A673 (cell line): ENCODE measurements at regions not wholly inside any gene's neighbourhood (a gene's known extent, or its start where the extent isn't known, plus 50 kb on each side); places are given as distances from the start of the nearest gene placed in this dataset.

Experiments used
- BruUV-seq: library from RNA; stranded (reverse); fragments of 400-500 nt; replicated peaks from 2 replicates; lab custom pipeline; 2021; lab: Mats Ljungman, UMichigan
- CTCF ChIA-PET: fragments of 300-600 bp; sonication (Branson Sonifier 250); formaldehyde crosslinking; loops from one replicate; lab custom pipeline; 2022; ENCODE audit warnings: antibody characterized with exemption; lab: Charles Lee
- POLR2A ChIA-PET: fragments of 300-600 bp; sonication (Branson Sonifier 250); formaldehyde crosslinking; loops from one replicate; lab custom pipeline; 2022; ENCODE audit warnings: antibody characterized with exemption; ENCODE audit not compliant: low non-redundant PET; lab: Charles Lee
- DNase-seq: peaks from one replicate; pipeline ENCODE4 v3.0.0-alpha.2; 2015; ENCODE audit warnings: low spot score
- H3K27ac ChIP-seq: fragments of 200-600 bp; sonication (generic); 2 replicates; pipeline ENCODE4 v1.5.1; 2016; ENCODE audit warnings: mixed run types, low read depth, mild to moderate bottlenecking, mixed read lengths, antibody characterized with exemption, low read length; ENCODE audit not compliant: poor library complexity, severe bottlenecking
- H3K27me3 ChIP-seq: fragments of 200-600 bp; sonication (generic); replicated peaks from 2 replicates; pipeline ENCODE4 v1.6.1; 2017; ENCODE audit warnings: mixed run types, low read depth, mild to moderate bottlenecking, mixed read lengths, antibody characterized with exemption, low read length; ENCODE audit not compliant: insufficient read depth, poor library complexity
- H3K36me3 ChIP-seq: fragments of 200-600 bp; sonication (generic); 2 replicates; pipeline ENCODE4 v1.6.1; 2016; ENCODE audit warnings: mixed run types, mild to moderate bottlenecking, mixed read lengths, antibody characterized with exemption, low read length; ENCODE audit not compliant: insufficient read depth, poor library complexity, severe bottlenecking
- H3K4me1 ChIP-seq: fragments of 200-600 bp; sonication (generic); 2 replicates; pipeline ENCODE4 v1.6.1; 2017; ENCODE audit warnings: mixed run types, mild to moderate bottlenecking, mixed read lengths, antibody characterized with exemption, low read length; ENCODE audit not compliant: insufficient read depth, poor library complexity, severe bottlenecking
- H3K4me3 ChIP-seq: fragments of 200-600 bp; sonication (generic); 2 replicates; pipeline ENCODE4 v1.5.1; 2016; ENCODE audit warnings: low read depth, mixed run types, mild to moderate bottlenecking, mixed read lengths, low read length; ENCODE audit not compliant: poor library complexity, severe bottlenecking
- H3K9me3 ChIP-seq: fragments of 200-600 bp; sonication (generic); 2 replicates; pipeline ENCODE4 v1.6.1; 2016; ENCODE audit warnings: mixed run types, low read depth, mild to moderate bottlenecking, mixed read lengths, antibody characterized with exemption, low read length; ENCODE audit not compliant: poor library complexity, severe bottlenecking
- EZH2 ChIP-seq: fragments of 200-600 bp; sonication (generic); IDR thresholded peaks from 2 replicates; pipeline ENCODE4 v1.6.1; 2017; ENCODE audit warnings: borderline replicate concordance, low read depth, mild to moderate bottlenecking, mixed read lengths, antibody characterized with exemption, low read length; ENCODE audit not compliant: poor library complexity, severe bottlenecking
- intact Hi-C: fragments of 100-400 bp; cut with micrococcal nuclease; formaldehyde crosslinking; loops from one replicate; pipeline ENCODE4 v1.10.0; 2022; ENCODE audit not compliant: unreplicated experiment
- TF ChIP-seq, protein P1 (sequence below): fragments of 300-800, 200-600 bp; sonication (generic); conservative IDR thresholded peaks from 2 replicates; pipeline ENCODE4 v1.5.1; 2017; ENCODE audit warnings: low read depth, mild to moderate bottlenecking, antibody characterized with exemption, low read length, moderate library complexity, mixed read lengths

DNA sequence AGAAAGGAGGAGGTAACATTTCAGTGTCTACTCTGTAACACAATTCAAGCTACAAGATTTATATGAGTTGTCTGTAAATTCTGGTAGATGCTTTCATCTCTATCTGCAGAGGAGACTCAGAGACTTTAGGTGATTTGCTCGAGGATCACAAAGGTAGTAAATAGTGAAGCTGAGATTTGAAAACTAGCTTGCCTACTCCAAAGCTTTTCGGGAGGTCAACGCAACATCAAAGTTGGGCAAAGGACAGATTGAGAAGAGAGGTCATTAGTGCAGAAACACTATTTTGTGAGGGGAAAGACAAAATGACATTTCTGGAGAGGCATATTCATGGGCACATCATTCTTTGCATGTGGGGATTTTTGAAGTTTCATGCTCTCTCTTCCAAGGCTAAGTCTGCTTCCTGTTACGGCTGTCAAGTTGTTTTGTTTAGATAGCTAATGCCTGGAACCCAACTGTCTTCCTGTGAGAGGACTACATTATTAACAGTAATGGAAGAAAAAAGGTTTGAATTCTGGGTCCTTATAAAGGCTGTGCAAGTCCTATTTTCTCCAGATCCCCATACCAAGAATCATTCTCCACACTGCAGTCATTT, 413.5 kb upstream of the ZNF462 start:
- no peak overlapping the region for H3K4me3 ChIP-seq
- ChIA-PET POLR2A (no interaction called here), CTCF (no interaction called here)
- DNase-seq: no peak
- no peak for TF ChIP-seq EZH2
- TF ChIP-seq, protein P1, sequence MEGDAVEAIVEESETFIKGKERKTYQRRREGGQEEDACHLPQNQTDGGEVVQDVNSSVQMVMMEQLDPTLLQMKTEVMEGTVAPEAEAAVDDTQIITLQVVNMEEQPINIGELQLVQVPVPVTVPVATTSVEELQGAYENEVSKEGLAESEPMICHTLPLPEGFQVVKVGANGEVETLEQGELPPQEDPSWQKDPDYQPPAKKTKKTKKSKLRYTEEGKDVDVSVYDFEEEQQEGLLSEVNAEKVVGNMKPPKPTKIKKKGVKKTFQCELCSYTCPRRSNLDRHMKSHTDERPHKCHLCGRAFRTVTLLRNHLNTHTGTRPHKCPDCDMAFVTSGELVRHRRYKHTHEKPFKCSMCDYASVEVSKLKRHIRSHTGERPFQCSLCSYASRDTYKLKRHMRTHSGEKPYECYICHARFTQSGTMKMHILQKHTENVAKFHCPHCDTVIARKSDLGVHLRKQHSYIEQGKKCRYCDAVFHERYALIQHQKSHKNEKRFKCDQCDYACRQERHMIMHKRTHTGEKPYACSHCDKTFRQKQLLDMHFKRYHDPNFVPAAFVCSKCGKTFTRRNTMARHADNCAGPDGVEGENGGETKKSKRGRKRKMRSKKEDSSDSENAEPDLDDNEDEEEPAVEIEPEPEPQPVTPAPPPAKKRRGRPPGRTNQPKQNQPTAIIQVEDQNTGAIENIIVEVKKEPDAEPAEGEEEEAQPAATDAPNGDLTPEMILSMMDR: no peak
- H3K27me3 ChIP-seq: no peaks in the 10 kb centered on the region
- intact Hi-C loops: no loop called here
- H3K27ac ChIP-seq: no peak overlapping the region
- no TSS peak for BruUV-seq
- peaks cover 2% of the 10 kb centered on the region for H3K9me3 ChIP-seq
- H3K36me3 ChIP-seq: no peaks in the 10 kb centered on the region
- H3K4me1 ChIP-seq: no peaks in the 10 kb centered on the region

DNA sequence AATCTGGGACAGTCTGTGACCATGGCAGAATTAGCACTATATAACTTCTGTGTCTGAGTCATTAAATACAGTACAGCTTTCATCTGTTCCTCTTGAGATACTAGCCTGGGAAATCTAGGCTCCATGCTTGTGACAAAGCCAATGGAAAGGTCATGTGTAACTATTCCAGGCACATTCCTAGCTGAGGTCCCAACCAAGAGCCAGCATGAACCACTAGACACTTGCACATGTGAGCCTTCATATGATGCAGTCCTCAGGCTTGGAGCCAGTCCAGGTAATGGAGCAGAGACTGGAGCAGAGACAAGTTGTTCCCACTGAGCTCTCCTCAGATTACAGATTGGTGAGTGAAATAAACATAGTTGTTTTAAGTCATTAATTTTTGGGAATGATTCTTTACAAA, 412.4 kb upstream of the ZNF462 start:
- Histone ChIP-seq H3K36me3 (no peaks in the 10 kb centered on the region), H3K9me3 (peaks cover 2% of the 10 kb centered on the region), H3K4me1 (no peaks in the 10 kb centered on the region), H3K27me3 (no peaks in the 10 kb centered on the region), H3K27ac (no peak overlapping the region), H3K4me3 (no peak overlapping the region)
- CTCF ChIA-PET: no interaction called here
- DNase-seq: no peak
- BruUV-seq: no TSS peak
- intact Hi-C loops: no loop called here
- POLR2A ChIA-PET: no interaction called here
- TF ChIP-seq, protein P1: no peak

DNA sequence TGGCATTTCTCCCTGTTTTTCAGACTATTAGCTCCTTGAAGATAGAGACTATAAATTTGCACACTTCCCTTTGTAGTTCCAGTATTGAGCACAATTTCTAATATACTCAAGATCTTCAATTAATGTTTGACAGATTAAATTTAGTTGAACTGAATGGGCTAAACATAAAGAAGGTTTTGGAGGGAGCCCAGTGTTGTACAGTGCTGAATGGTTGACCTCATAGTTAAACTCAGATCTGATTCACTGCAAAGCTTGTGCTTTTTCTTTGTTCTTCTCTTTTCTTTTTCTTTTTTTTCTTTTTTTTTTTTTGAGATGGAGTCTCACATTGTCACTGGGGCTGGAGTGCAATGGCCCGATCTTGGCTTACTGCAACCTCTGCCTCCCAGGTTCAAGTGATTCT, 411.7 kb upstream of the ZNF462 start:
- no TSS peak for BruUV-seq
- Histone ChIP-seq H3K9me3 (peaks cover 2% of the 10 kb centered on the region), H3K27ac (no peak overlapping the region), H3K4me1 (no peaks in the 10 kb centered on the region), H3K36me3 (no peaks in the 10 kb centered on the region), H3K27me3 (no peaks in the 10 kb centered on the region), H3K4me3 (no peak overlapping the region)
- TF ChIP-seq EZH2: no peak
- CTCF ChIA-PET: no interaction called here
- DNase-seq: no peak
- POLR2A ChIA-PET: no interaction called here
- intact Hi-C loops: no loop called here

DNA sequence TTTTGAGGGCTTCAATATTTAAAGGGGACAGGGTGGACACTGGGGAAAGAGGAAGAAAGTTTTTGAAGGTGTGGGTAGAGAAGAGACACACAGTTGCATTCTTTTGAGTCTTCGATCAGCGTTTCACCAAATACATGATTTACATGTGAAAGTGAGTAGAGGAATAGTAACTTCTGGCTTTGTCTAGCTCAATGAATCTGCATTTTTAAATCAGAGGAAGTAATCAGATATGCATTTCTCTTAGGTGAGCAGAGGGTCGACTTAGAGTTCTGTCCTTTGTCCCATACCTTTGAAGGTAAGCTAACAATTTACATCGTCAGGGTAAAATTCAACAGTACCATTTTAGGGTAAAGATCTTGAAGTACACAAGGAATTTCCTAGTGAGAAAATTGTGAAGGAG, 406.4 kb upstream of the ZNF462 start:
- Histone ChIP-seq H3K4me1 (no peaks in the 10 kb centered on the region), H3K36me3 (no peaks in the 10 kb centered on the region), H3K4me3 (no peak overlapping the region), H3K27me3 (no peaks in the 10 kb centered on the region), H3K27ac (no peak overlapping the region), H3K9me3 (no peaks in the 10 kb centered on the region)
- intact Hi-C loops: no loop called here
- TF ChIP-seq, protein P1: no peak
- TF ChIP-seq EZH2: no peak
- BruUV-seq: no TSS peak
- POLR2A ChIA-PET: no interaction called here
- CTCF ChIA-PET: interaction anchor here (0.5 kb wide), 1 partner anchor 159 kb away, joined by 3 read pairs; no protein-coding TSS in a partner anchor
- no peak for DNase-seq
